Fibroblast of skin of abdomen (primary cell): ENCODE measurements at regions not wholly inside any gene's neighbourhood (a gene's known extent, or its start where the extent isn't known, plus 50 kb on each side); places are given as distances from the start of the nearest gene placed in this dataset.
A peak's percentile ranks its signal among the peaks of the same experiment; 100 is the strongest.
"Not testable (repeated sequence)": the region's sequence is repeated elsewhere in the genome, so short reads cannot be mapped to it uniquely, and the experiment has no call there.

ENCODE experiments used
- DNase-seq: peaks from one replicate; pipeline ENCODE4 v3.0.0-alpha.2; 2013

DNA sequence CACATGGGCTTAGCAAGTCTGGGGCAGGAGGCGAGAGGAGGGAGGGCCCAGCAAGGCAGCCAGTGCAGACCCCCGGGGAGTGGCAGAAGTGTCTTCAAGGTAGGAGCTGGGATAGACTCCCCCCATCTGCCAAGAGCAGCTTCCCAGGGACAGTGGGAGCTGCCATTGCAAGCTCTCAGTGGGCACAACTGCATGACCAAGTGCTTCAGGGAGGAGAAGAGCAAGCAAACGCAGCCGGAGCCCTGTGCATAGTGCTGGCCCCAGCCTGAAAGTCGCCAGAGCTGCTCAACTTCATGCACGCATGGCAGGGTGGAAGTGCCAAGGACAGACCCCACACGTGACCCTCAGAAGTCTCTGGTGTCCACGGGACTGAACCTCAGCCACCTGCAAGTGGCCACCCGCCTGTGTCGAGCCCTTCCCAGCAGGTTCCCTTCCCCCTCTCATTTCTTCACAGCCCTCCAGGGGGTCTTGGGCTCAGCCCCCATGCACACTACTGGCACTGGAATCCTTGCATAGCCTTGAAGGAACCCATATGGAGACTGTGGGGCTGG, 89.4 kb downstream of the PLXNA1 start:
- no peak for DNase-seq

DNA sequence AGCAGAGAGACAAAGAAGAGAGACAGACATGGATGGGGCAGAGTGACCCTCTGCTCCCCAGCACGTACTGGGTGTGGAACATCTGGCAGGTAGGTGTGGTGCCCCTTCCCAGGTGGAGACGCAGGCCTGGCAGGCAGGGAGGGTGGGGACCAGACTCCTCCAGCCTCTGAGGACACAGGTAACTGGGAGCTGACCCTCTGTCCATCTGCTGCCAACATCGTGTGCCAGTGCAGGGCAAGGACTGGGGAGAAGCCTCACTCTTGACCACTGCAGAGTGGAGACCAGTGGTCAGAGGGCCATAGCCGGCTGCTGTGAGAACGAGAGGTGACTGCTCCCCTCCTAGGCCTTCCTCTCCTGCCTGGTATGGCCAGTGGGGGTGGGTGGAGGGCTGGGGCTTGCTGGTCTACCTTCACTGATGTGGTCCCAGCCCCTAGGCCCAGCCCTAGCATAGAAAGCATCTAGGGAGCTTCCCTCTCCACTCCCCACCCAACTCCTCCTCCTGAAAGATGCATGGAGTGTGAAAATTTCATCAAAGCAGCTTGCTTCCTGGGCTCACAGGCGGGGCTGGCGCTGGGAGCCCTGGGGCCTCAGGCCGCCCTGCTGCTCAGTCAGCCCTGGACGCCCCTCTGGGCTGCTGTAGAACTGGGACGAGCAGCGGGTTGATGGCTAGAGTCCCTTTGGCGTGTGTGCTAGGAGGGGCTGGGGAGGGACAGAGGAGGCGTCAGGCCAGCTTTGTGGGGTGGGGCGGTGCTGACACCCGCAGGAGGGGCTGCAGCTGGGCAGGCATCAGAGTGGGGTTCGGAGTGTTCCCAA, 90.3 kb downstream of the PLXNA1 start:
- no peak for DNase-seq

DNA sequence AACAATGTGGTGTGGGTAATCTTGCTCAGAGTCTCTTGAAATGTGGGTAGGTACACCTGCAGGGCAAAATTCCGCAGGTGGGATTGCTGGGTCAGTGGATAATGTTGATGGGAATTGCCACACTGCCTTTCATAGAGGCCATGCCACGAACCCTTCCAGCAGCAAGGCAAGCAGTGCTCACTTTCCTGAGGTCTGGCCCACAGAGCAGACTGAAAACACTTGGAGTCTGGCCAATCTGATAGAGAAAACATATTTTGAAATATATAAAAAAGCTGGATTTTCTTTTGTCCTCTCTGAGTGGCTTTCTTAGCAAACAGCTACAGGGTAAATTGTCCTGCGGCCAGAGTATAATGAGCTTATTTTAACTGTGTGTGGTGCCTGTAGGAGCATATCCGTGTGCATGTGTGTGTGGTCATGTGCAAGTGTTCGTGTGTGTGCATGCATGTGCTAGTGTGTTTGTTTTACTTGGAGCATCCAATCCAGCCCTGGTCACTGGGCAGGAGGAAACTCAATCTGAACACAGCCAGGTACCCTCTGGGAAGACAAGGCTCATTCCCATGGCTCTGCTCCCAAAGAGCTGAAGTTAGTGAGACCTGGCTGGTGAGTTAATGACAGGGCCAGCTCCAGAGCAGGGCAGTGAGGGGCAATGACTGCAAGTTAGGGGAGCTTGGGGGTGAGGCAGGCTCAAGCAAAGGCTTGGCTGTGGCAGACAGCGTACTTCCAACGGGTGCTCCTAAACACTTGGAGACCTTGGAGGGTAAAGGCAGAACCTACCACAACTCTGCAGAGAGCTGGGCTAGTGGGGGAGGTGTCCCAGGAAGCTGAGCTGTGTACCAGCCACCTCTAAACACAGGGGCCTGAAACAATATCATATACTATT, 91.3 kb downstream of the PLXNA1 start:
- DNase-seq: no peak

DNA sequence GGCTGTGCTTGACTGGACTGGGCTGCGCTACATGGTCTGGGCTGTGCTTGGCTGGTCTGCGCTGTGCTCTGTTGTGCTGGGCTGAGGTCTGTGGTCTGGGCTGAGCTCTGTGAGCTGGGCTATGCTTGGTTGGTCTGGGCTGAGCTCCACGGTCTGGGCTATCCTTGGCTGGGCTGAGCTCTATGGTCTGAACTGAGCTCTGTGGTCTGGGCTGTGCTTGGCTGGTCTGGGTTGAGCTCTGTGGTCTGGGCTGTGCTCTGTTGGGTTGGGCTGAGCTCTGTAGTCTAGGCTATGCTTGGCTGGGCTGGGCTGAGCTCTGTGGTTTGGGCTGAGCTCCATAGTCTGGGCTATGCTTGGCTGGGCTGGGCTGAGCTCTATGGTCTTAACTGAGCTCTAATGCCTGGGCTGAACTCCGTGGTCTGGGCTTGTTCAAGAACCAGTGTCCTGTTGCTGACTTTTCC, 92.0 kb downstream of the PLXNA1 start:
- peak; percentile 85 for DNase-seq

DNA sequence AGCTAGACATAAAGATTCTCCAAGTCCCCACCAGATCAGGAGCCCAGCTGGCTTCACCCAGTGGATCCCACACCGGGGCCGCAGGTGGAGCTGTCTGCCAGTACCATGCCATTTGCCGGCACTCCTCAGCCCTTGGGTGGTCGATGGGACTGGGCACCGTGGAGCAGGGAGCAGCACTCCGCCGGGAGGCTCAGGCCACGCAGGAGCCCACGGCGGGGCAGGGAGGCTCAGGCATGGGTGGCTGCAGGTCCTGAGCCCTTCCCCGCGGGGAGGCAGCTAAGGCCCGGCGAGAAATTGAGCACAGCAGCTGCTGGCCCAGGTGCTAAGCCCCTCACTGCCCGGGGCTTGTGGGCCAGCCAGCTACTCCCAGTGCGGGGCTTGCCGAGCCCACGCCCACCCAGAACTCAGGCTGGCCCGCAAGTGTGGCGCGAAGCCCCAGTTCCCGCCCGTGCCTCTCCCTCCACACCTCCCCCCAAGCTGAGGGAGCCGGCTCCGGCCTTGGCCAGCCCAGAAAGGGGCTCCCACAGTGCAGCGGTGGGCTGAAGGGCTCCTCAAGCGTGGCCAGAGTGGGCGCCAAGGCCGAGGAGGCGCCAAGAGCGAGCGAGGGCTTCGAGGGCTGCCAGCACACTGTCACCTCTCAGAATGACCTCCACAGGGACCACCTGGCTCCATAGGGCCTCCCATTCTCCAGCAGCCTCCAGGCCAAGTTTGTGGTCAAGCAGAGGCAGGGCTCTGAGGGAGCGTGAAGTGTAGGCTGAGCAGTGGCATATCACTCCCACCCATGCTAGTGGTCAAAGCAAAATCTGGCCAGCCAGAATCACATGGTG, 93.5 kb downstream of the PLXNA1 start:
- DNase-seq: not testable (repeated sequence)

DNA sequence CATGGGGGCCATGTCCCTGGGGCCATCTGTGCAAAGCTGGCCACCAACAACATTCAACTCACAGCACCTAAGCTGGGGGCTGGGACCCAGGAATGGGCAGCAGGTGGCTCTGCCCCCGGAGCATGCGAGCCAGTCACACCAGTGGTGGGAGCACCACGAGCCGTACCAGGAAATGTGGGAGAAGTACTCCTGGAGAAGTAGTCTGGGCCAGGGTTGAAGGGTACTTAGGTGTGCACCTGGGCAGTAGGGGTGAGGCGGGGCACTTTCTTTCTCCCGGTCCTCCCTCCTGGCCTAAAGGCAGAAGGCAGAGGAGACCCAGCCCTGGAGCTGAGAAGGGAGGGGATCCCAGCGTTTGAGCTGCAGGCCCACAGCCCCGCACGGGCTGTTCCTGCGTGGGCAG, 94.2 kb downstream of the PLXNA1 start:
- DNase-seq: no peak

DNA sequence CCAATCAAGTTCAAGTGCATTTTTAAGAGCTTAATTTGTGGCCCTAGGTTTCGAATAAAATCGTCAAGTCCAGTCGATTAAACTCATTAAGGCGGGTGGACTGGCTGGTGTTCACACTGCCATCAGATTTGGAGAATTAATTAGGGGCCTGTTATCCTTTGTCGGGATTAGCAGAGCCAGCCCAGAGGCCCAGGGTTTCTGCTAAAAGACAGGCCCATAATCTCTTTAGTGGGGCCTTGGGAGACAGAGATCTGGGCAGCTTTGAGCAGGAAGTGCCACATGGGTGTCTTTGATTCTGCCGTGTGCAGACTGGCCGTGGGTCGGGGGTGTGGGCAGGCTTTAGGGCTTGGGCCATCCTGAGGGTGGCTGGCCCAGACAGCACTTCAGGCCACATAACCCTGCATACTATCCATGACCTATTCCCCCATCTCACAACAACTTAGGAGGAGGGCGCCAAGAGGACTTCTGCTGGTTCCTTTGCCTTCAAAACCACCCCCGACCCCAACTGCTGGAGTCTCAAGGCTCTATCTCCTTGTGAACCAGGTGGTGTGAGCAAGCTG, 94.7 kb downstream of the PLXNA1 start:
- DNase-seq: no peak

DNA sequence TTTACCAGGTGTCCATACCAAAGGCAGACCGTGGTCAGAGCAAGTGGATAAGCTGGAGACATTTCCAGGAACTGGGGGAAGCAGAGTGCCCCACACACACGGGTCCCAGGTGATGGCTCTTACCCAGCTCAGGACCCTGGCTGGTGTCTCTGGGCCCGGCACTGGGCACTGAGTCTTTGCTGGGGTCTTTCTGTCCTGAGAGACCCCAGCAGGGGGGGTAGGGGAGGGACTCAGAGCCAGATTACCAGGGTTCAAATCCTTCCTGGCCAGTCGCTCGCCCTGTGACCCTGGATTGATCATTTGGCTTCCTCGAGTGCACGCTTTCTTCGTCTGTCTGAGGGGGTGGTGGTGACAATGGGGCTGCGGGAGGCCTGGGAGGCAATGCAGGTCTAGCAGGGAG, 95.7 kb downstream of the PLXNA1 start:
- no peak for DNase-seq

DNA sequence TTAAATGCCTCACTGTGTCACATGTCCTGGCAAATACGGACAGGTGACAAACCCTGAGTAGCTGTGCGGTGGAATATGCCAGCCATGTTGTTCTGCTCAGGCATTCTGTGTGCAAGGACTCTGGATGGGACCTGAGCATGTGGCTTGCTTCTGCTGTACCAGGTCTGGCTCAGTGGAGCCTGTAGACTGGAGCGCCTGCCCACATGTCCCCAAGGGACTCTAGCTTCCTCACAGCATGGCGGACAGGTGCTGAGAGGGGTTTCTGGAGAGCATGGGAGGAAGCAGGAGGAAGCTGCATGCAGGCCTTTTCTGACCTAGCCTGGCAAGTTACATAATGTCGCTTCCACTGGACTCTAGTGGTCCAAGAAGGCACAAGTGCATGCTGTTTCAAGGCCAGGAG, 96.3 kb downstream of the PLXNA1 start:
- no peak for DNase-seq

DNA sequence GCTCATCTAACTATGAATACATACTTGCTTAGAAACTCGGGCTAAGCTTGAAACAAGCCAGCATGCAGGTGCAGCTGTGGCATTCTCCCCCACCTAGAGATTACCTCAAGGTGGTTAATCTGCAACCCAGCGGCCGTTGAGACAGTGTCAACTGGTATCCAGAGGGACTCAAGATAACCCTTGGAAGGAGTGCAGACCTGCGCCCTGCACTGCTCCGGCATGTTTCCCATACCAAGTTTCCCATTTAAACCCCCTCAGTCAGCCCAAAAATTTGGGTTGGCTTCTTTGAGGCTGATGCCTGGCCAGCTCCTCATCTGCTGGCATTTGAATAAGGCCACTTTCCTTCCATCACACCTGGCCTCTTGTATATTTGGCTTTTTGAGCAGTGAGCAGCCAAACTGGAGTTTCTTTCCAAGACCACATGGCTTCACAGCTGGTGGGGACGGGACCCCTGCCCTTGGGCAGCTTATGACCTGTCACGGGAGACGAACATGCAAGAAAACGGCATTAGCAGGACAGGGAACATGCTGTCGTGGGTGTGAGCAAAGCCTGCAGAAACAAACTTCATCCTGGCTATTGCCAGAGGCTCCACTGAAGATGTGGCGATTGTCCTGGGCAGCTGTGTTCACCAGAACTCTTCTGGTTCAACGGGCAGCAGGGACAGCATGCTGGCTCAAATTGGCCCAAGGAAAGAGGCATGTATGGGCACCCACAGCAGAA, 98.2 kb downstream of the PLXNA1 start:
- DNase-seq: no peak

DNA sequence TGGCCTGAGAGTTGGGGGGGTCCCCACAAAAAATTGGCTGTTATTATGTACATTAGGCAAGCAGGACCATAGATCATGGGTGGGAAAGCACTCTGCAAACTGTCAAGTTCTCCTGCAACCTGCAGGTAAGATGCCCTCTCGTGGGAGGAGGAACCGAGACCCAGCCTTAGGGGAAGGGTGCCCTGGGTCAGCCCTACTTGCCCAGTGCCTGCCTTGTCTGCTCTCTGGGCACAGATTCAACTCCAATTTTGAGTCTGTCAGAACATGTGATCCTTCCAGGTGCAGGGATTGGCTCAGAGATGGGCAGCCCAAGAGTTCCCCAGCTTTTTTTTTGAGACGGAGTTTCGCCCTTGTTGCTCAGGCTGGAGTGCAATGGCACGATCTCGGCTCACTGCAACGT, 99.2 kb downstream of the PLXNA1 start:
- no peak for DNase-seq

DNA sequence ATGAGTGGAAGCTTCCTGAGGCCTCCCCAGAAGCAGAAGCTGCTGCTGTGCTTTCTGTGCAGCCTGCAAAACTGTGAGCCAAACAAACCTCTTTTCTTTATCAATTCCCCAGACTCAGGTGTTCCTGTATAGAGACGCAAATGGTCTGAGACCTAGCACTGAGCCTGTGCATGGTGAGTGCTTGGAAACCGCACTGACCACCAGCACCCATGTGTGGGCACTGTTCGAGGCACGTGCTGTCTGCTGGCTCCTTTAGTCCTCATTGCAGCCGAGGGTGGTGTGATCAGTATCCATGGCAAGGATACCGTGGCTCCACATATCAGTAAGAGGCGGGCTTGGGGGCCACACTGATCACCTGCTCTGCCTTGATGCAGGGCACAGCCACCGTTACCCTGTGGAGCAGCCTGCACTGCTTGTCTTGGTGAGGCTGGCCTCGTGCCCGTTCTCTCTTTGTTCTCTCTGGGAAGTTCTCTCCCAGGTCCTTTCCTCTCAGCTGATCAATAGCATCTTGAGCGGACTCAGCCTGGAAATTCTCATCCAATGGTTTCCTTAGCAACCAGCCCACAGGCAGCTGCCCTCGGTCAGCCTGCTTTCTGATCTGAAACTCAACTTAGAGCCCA, 101.0 kb downstream of the PLXNA1 start:
- DNase-seq: no peak

DNA sequence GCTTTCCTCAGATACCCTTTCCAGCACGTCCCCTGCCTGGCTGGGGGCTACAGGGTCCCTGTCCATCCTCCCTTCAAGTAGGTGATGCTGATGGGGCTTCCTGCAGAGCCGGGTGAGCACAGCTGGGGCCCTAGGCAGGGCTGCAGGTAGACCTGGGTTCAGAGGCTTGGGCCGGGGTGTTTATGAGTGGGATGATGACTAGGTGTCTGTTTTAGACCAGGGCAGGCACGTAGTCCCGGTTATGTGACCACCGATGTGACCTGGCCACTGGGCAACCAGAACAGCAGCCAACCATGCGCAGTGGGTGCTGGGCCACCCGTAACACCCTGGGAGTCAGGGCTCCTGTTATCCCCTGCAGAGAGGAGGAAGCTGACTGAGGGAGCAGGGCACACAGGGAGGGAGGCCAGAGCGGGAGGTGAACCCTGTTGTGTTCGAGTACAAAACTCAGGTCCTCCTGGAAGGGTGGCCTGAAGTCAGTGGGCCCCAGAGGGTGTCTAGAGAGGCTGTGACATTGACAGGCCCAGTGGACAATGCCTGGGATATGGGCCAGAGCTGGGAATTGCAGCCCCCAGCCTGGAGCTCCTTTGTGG, 101.6 kb downstream of the PLXNA1 start:
- DNase-seq: no peak

DNA sequence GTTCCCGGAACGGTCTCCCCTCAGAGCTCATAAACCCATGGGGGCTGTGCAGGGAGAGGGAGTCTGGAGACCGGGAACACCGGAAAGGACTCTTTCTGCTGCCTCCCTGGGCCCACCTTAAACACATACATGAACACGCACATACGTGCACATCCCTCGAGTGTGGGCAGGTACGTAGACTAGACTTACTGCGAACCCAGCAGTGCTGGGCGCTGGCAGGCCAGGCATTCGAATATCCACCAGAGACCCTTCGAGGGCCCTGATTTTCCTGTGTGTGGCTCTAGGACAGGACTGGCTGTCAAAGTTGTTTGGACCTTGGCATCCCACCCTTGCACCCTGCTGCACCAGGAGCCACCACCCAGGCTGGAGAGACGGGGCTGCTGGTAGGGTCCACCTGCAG, 102.7 kb downstream of the PLXNA1 start:
- no peak for DNase-seq

DNA sequence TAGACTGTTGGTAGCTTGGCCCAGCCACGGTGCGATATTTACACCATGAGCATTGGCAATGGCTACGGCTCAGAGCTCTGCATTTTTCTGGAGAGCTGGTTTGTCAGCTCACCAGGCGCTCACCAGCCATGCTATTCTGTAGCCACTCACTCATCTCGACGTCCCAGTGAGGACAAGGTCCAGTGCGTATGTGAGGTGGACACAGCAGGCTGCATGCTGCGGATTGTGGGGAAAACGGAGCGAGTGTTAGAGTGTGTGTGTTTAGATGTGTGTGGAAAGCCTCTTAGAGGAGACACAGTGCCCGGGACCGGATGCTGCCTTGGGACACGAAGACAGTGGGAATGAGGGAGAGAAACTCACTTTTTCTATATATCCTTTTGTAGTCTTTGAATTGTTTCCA, 103.7 kb downstream of the PLXNA1 start:
- DNase-seq: not testable (repeated sequence)

DNA sequence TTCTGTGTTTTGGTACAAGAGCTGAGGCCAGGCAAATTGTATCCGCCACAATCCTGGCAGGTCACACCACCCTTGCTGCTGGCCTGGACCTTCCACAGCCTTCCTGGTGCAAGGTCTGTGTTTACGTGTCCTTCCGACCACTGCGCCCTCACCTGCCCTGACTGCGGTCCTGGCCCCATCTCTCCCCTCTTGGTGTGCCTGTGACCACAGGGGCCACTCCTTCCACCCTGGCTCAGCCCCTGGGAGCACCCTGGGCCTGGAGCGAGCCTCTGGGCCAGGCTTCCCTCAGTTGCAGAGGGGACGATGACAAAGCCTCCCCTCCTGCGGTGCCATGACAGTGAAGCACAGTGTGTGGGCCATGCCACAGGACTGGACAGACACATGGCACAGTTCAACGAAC, 104.5 kb downstream of the PLXNA1 start:
- no peak for DNase-seq

DNA sequence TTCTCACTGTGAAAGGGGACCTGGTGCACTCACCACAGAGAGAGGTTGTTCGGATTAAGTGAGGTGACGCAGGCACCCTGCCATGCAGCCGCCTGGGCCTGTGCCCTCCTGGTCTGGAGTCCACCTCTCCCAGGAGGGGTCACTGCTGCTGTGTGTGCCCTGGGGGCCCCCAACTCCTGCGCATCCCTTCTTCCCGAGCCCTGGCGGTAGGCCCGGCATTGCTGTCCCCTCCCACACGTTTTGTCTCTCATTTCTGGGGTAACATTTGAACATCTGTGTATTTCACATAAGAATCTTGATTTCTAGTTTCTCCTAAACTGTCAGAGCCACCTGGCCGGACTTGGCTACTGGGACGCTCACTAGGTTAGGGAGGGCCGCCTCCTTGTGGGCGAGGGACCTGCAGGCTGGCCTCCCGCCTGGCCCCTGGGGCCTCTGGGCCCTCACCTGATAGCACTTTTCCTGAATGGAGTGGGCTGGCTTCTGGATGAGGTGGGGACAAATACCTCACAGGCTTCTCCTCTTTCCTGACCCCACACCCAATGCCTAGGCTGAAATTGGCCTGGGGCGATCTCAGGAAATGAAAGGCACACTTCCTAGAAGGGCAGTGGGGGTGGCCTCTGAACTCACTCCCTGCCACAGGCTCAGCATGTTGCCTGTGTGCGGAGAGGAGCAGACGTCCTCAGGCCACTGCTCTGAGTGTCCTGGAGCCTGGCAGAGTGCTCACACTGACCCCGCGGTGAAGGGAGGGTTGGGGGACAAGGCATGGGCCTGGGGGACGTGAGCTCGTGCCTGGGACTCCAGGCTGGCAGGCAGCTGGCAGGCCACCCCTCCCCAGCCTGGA, 104.2 kb upstream of the PRR23E start:
- no peak for DNase-seq

DNA sequence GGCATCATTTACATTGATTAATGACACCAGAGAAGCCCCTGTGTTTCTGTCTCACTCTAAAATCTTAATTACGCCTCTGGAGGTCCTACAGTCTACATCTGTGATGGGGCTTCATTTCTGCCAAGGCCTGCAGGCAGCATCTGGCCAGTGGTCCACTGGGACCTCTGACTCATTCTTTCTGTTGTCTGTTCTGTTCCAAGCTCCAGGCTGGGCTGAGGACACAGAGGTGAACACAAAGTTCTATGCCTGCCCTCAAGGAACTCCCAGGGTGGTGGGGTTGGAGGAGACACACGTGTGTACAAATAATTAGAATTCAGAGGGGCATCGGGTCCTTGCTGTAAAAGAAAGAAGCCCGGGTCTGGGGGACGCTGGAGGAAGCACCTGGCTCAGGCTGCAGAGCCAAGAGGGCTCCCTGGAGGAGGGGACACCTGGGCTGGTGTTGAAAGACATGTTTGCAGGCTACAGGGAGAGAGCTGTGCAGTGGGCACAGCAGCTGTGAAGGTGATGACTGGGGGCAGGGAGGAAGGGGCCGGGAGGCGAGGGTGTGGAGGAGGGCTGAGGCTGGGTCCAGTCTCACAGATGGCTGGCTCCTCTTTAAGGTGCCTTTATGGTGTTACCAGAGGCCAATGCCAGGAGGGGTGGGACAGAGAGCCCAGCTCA, 103.3 kb upstream of the PRR23E start:
- peak; percentile 24 for DNase-seq
